ENCODE measurements at regions not wholly inside any gene's neighbourhood (a gene's known extent, or its start where the extent isn't known, plus 50 kb on each side); places are given as distances from the start of the nearest gene placed in this dataset.

GRCh38 chr15:87578776-87579175 is 677.8 kb downstream of the NTRK3 start:
- TF ChIP-seq CTCF (IDR thresholded peaks at IDR 0.05; ENCODE audit: insufficient read depth, low read length) (no peak), GABPA (IDR thresholded peaks at IDR 0.05; ENCODE audit: low read depth) (no peak), SPI1 (IDR thresholded peaks at IDR 0.05; ENCODE audit: borderline replicate concordance, low read depth) (no peak), POLR2AphosphoS5 (IDR thresholded peaks at IDR 0.05; ENCODE audit: low read depth) (no peak), REST (IDR thresholded peaks at IDR 0.05; ENCODE audit: insufficient replicate concordance, low read depth) (no peak)
- H3K27me3 ChIP-seq (ENCODE audit: insufficient read depth, poor library complexity, severe bottlenecking) = no peaks in the 10 kb centered on the region
- no peak overlapping the region for H3K4me3 ChIP-seq (replicated peaks; ENCODE audit: insufficient read depth, low read length)
- DNase-seq (ENCODE audit: low read depth in 1 of 2, low spot score in 1 of 2) = no peak
- H3K27ac ChIP-seq (replicated peaks) = no peak overlapping the region

- Histone ChIP-seq H3K27ac (replicated peaks) (no peak overlapping the region), H3K27me3 (ENCODE audit: insufficient read depth, poor library complexity, severe bottlenecking) (no peaks in the 10 kb centered on the region), H3K4me3 (replicated peaks; ENCODE audit: insufficient read depth, low read length) (no peak overlapping the region)
- TF ChIP-seq CTCF (IDR thresholded peaks at IDR 0.05; ENCODE audit: insufficient read depth, low read length) (no peak), SPI1 (IDR thresholded peaks at IDR 0.05; ENCODE audit: borderline replicate concordance, low read depth) (no peak), GABPA (IDR thresholded peaks at IDR 0.05; ENCODE audit: low read depth) (no peak), REST (IDR thresholded peaks at IDR 0.05; ENCODE audit: insufficient replicate concordance, low read depth) (no peak), POLR2AphosphoS5 (IDR thresholded peaks at IDR 0.05; ENCODE audit: low read depth) (no peak)
- no peak for DNase-seq (ENCODE audit: low read depth in 1 of 2, low spot score in 1 of 2)
These were observed 679.2 kb downstream of the NTRK3 start for GRCh38 chr15:87577336-87577735.

GRCh38 chr15:87576486-87577176 is 679.9 kb downstream of the NTRK3 start:
- DNase-seq (ENCODE audit: low read depth in 1 of 2, low spot score in 1 of 2) = no peak
- Histone ChIP-seq H3K27ac (replicated peaks) (no peak overlapping the region), H3K4me3 (replicated peaks; ENCODE audit: insufficient read depth, low read length) (no peak overlapping the region), H3K27me3 (ENCODE audit: insufficient read depth, poor library complexity, severe bottlenecking) (no peaks in the 10 kb centered on the region)
- no peak for TF ChIP-seq REST (IDR thresholded peaks at IDR 0.05; ENCODE audit: insufficient replicate concordance, low read depth)
- TF ChIP-seq POLR2AphosphoS5 (IDR thresholded peaks at IDR 0.05; ENCODE audit: low read depth) = no peak
- TF ChIP-seq SPI1 (IDR thresholded peaks at IDR 0.05; ENCODE audit: borderline replicate concordance, low read depth) = no peak
- no peak for TF ChIP-seq CTCF (IDR thresholded peaks at IDR 0.05; ENCODE audit: insufficient read depth, low read length)

All from HL-60 (cell line).